WTC11 (cell line): ENCODE measurements at regions not wholly inside any gene's neighbourhood (a gene's known extent, or its start where the extent isn't known, plus 50 kb on each side); places are given as distances from the start of the nearest gene placed in this dataset.

Source experiments
- ATAC-seq: fragments of 200-7000 bp; cut with Tn5 transposase; 2 replicates; pipeline ENCODE4 v1.10.0; 2021; ENCODE audit warnings: mild to moderate bottlenecking, moderate library complexity
- CTCF ChIA-PET: fragments of 300-600 bp; sonication (Branson Sonifier 250); formaldehyde crosslinking; loops from one replicate; lab custom pipeline; 2021; ENCODE audit warnings: antibody characterized with exemption; lab: Charles Lee
- POLR2A ChIA-PET: fragments of 350-600 bp; sonication (Branson Sonifier 250); formaldehyde crosslinking; loops from one replicate; lab custom pipeline; 2021; ENCODE audit warnings: antibody characterized with exemption; lab: Charles Lee
- DNase-seq: peaks from one replicate; pipeline ENCODE4 v3.0.0; 2021; ENCODE audit warnings: low spot score
- H3K27ac Mint-ChIP-seq: 2 replicates; pipeline ENCODE4 v1.8.0; 2021; ENCODE audit warnings: mixed read lengths
- H3K27me3 Mint-ChIP-seq: 2 replicates; pipeline ENCODE4 v1.8.0; 2021; ENCODE audit warnings: low read depth, mild to moderate bottlenecking, moderate library complexity, mixed read lengths
- H3K36me3 Mint-ChIP-seq: 2 replicates; pipeline ENCODE4 v1.8.0; 2021; ENCODE audit warnings: mixed read lengths
- H3K4me1 Mint-ChIP-seq: 2 replicates; pipeline ENCODE4 v1.8.0; 2022; ENCODE audit warnings: mixed read lengths
- H3K4me3 Mint-ChIP-seq: 2 replicates; pipeline ENCODE4 v1.8.0; 2021; ENCODE audit warnings: mild to moderate bottlenecking, moderate library complexity, mixed read lengths
- H3K9me3 Mint-ChIP-seq: 2 replicates; pipeline ENCODE4 v1.8.0; 2021; ENCODE audit warnings: mixed read lengths
- CBFB ChIP-seq: sonication (generic); formaldehyde crosslinking; IDR thresholded peaks from 2 replicates; pipeline ENCODE4 v1.8.1; 2022; ENCODE audit warnings: mild to moderate bottlenecking, low read depth, missing genetic modification reagents
- CREB1 ChIP-seq: sonication (generic); formaldehyde crosslinking; IDR thresholded peaks from 2 replicates; pipeline ENCODE4 v1.8.0; 2023; ENCODE audit warnings: mild to moderate bottlenecking, missing genetic modification reagents
- CTCF ChIP-seq: fragments of 200-600 bp; IDR thresholded peaks from 2 replicates; pipeline ENCODE4 v1.8.0; 2022; ENCODE audit warnings: antibody characterized with exemption
- ELF4 ChIP-seq: sonication (generic); formaldehyde crosslinking; IDR thresholded peaks from 2 replicates; pipeline ENCODE4 v1.8.1; 2022; ENCODE audit warnings: low read depth, mild to moderate bottlenecking, moderate library complexity, missing genetic modification reagents
- HMGA2 ChIP-seq: fragments of 250-450 bp; sonication (Bioruptor Pico); IDR thresholded peaks from 2 replicates; pipeline ENCODE4 v1.4.0; 2021; ENCODE audit warnings: mild to moderate bottlenecking, moderate library complexity
- NR3C1 ChIP-seq: sonication (generic); formaldehyde crosslinking; conservative IDR thresholded peaks from 2 replicates; pipeline ENCODE4 v1.8.1; 2023; ENCODE audit warnings: low read depth, mild to moderate bottlenecking, missing genetic modification reagents
- SMAD4 ChIP-seq: sonication (generic); formaldehyde crosslinking; IDR thresholded peaks from 2 replicates; pipeline ENCODE4 v1.8.0; 2022; ENCODE audit warnings: mild to moderate bottlenecking, missing genetic modification reagents
- TEAD4 ChIP-seq: sonication (generic); formaldehyde crosslinking; IDR thresholded peaks from 2 replicates; pipeline ENCODE4 v1.8.0; 2022; ENCODE audit warnings: mild to moderate bottlenecking, missing genetic modification reagents
- USF2 ChIP-seq: sonication (generic); formaldehyde crosslinking; IDR thresholded peaks from 2 replicates; pipeline ENCODE4 v1.8.1; 2023; ENCODE audit warnings: mild to moderate bottlenecking, missing genetic modification reagents, moderate library complexity
- ZBTB21 ChIP-seq: sonication (generic); formaldehyde crosslinking; IDR thresholded peaks from 2 replicates; pipeline ENCODE4 v1.8.1; 2023; ENCODE audit warnings: mild to moderate bottlenecking, missing genetic modification reagents, borderline replicate concordance
- ZNF317 ChIP-seq: sonication (generic); formaldehyde crosslinking; IDR thresholded peaks from 2 replicates; pipeline ENCODE4 v1.8.1; 2023; ENCODE audit warnings: low read depth, mild to moderate bottlenecking, moderate library complexity, missing genetic modification reagents, borderline replicate concordance
- ZNF671 ChIP-seq: fragments of 250-450 bp; sonication (Bioruptor Pico); IDR thresholded peaks from 2 replicates; pipeline ENCODE4 v1.8.0; 2021; ENCODE audit warnings: mild to moderate bottlenecking
- TF ChIP-seq, protein P1 (sequence below): sonication (generic); formaldehyde crosslinking; IDR thresholded peaks from 2 replicates; pipeline ENCODE4 v1.8.1; 2022; ENCODE audit warnings: mild to moderate bottlenecking, moderate library complexity, missing genetic modification reagents
- TF ChIP-seq, protein P2 (sequence below): sonication (generic); formaldehyde crosslinking; IDR thresholded peaks from 2 replicates; pipeline ENCODE4 v1.8.1; 2022; ENCODE audit warnings: low read depth, mild to moderate bottlenecking, moderate library complexity, missing genetic modification reagents, borderline replicate concordance
- TF ChIP-seq, protein P3 (sequence below): sonication (generic); formaldehyde crosslinking; IDR thresholded peaks from 2 replicates; pipeline ENCODE4 v1.8.1; 2022; ENCODE audit warnings: mild to moderate bottlenecking, missing genetic modification reagents, moderate library complexity, borderline replicate concordance

- Mint-ChIP-seq H3K4me1 (peaks cover 4% of the 10 kb centered on the region; the same call in 1 of the 2 replicates), H3K9me3 (peaks cover 27% of the 10 kb centered on the region), H3K27ac (no peak overlapping the region), H3K27me3 (peaks cover 8% of the 10 kb centered on the region; the same call in 1 of the 2 replicates), H3K4me3 (no peak overlapping the region), H3K36me3 (peaks cover 12% of the 10 kb centered on the region)
- TF ChIP-seq, protein P1, sequence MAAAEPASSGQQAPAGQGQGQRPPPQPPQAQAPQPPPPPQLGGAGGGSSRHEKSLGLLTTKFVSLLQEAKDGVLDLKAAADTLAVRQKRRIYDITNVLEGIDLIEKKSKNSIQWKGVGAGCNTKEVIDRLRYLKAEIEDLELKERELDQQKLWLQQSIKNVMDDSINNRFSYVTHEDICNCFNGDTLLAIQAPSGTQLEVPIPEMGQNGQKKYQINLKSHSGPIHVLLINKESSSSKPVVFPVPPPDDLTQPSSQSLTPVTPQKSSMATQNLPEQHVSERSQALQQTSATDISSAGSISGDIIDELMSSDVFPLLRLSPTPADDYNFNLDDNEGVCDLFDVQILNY: no peak
- TF ChIP-seq ZNF317 (CRISPR knock-in tag) (no peak), ZNF671 (CRISPR knock-in tag) (no peak), TEAD4 (CRISPR knock-in tag) (no peak), ELF4 (CRISPR knock-in tag) (no peak), USF2 (CRISPR knock-in tag) (no peak), ZBTB21 (CRISPR knock-in tag) (no peak), SMAD4 (CRISPR knock-in tag) (no peak), CREB1 (CRISPR knock-in tag) (no peak), CBFB (CRISPR knock-in tag) (no peak), CTCF (no peak), NR3C1 (CRISPR knock-in tag) (no peak)
- TF ChIP-seq, protein P2, sequence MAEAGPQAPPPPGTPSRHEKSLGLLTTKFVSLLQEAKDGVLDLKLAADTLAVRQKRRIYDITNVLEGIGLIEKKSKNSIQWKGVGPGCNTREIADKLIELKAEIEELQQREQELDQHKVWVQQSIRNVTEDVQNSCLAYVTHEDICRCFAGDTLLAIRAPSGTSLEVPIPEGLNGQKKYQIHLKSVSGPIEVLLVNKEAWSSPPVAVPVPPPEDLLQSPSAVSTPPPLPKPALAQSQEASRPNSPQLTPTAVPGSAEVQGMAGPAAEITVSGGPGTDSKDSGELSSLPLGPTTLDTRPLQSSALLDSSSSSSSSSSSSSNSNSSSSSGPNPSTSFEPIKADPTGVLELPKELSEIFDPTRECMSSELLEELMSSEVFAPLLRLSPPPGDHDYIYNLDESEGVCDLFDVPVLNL (CRISPR knock-in tag): no peak
- TF ChIP-seq, protein P3, sequence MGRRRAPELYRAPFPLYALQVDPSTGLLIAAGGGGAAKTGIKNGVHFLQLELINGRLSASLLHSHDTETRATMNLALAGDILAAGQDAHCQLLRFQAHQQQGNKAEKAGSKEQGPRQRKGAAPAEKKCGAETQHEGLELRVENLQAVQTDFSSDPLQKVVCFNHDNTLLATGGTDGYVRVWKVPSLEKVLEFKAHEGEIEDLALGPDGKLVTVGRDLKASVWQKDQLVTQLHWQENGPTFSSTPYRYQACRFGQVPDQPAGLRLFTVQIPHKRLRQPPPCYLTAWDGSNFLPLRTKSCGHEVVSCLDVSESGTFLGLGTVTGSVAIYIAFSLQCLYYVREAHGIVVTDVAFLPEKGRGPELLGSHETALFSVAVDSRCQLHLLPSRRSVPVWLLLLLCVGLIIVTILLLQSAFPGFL (CRISPR knock-in tag): no peak
- CTCF ChIA-PET: interaction anchor here (1.3 kb wide), 1 partner anchor 11 kb away, joined by 3 read pairs; no protein-coding TSS in a partner anchor
- DNase-seq: no peak
- no peak for ATAC-seq
- POLR2A ChIA-PET: no interaction called here
Measured at GRCh38 chr2:241939541-241939940, 70.0 kb downstream of the RTP5 start.

DNA sequence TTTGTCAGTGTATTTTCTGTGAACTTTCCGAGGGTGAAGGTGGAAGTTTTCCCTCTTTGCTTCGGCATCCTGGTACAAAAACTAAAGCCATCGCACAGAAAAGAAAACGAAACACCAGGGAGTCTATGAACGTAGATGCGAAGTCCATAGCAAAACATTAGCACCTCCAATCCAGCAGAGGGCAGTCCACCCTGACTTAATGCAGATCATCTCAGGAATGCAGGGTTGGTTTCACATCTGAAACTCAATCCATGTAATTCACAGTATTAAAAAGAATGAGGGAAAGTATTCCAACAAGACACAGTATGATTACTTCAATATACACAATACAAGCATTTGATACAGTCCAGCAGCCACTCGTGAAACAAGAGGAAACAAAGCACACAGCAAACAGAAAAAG is 70.8 kb downstream of the RTP5 start:
- TF ChIP-seq CTCF: peak; percentile 28; the same call in 1 of the 2 replicates
- TF ChIP-seq HMGA2 (CRISPR knock-in tag): no peak
- TF ChIP-seq, all 79 proteins: peak for 1
- ChIA-PET CTCF (no interaction called here), POLR2A (no interaction called here)
- H3K4me3 Mint-ChIP-seq: no peak overlapping the region
- no peak overlapping the region; the same call in 1 of the 2 replicates for H3K27ac Mint-ChIP-seq
- ATAC-seq (no peak), DNase-seq (no peak)
- peaks cover 26% of the 10 kb centered on the region for H3K9me3 Mint-ChIP-seq
- H3K27me3 Mint-ChIP-seq: peaks cover 8% of the 10 kb centered on the region; the same call in 1 of the 2 replicates
- peaks cover 4% of the 10 kb centered on the region; the same call in 1 of the 2 replicates for H3K4me1 Mint-ChIP-seq
- H3K36me3 Mint-ChIP-seq: peaks cover 11% of the 10 kb centered on the region
